GM23338 (cell line): ENCODE measurements at regions not wholly inside any gene's neighbourhood (a gene's known extent, or its start where the extent isn't known, plus 50 kb on each side); places are given as distances from the start of the nearest gene placed in this dataset.

Source experiments
- CTCF ChIP-seq, 2 experiments: fragments of 200-600 bp in 1 of 2; sonication (generic) in 1 of 2; conservative IDR thresholded peaks; 2 replicates each; pipeline versions ENCODE4 v1.5.1 to v1.6.1; 2016 to 2017; ENCODE audit warnings: antibody characterized with exemption in 2 of 2, low read depth in 2 of 2, mild to moderate bottlenecking in 2 of 2, moderate library complexity in 1 of 2
- EZH2 ChIP-seq: fragments of 200-600 bp; sonication (generic); IDR thresholded peaks from one replicate; pipeline ENCODE4 v1.8.0; 2017; ENCODE audit warnings: antibody characterized with exemption, mild to moderate bottlenecking, low read depth; ENCODE audit not compliant: unreplicated experiment
- EZH2phosphoT487 ChIP-seq: fragments of 200-600 bp; sonication (generic); IDR thresholded peaks from one replicate; pipeline ENCODE4 v1.8.1; 2018; ENCODE audit warnings: antibody characterized with exemption; ENCODE audit not compliant: unreplicated experiment
- JUNB ChIP-seq: IDR thresholded peaks from one replicate; pipeline ENCODE4 v1.6.1; 2016; ENCODE audit warnings: antibody characterized with exemption; ENCODE audit not compliant: unreplicated experiment
- REST ChIP-seq: IDR thresholded peaks from one replicate; pipeline ENCODE4 v1.6.1; 2018; ENCODE audit warnings: antibody characterized with exemption; ENCODE audit not compliant: unreplicated experiment

- TF ChIP-seq CTCF (conservative IDR thresholded peaks at IDR 0.05; ENCODE audit: low read depth in 2 of 2), result no peak
- no peak for TF ChIP-seq EZH2phosphoT487
- no peak for TF ChIP-seq REST
- TF ChIP-seq EZH2, result no peak
- TF ChIP-seq JUNB, result no peak
Observed at GRCh38 chr2:225165052-225165451, 122.8 kb upstream of the DOCK10 start.
